Jurkat, Clone E6-1 (cell line): ENCODE measurements at regions not wholly inside any gene's neighbourhood (a gene's known extent, or its start where the extent isn't known, plus 50 kb on each side); places are given as distances from the start of the nearest gene placed in this dataset.
"Not testable (repeated sequence)": the region's sequence is repeated elsewhere in the genome, so short reads cannot be mapped to it uniquely, and the experiment has no call there.

Experiments
- DNase-seq: peaks from one replicate; pipeline ENCODE4 v3.0.0-alpha.2; 2011; ENCODE audit warnings: low read depth, low spot score
- H3K4me3 ChIP-seq: 2 replicates; pipeline ENCODE4 v1.5.1; 2011; ENCODE audit warnings: mild to moderate bottlenecking, low read length, control low read depth, moderate library complexity

GRCh38 chr11:92554688-92555087, 330.1 kb downstream of the FAT3 start:
- H3K4me3 ChIP-seq, result no peak overlapping the region
- no peak for DNase-seq

- no peak for DNase-seq
- H3K4me3 ChIP-seq, result no peak overlapping the region
Observed at GRCh38 chr11:92556431-92556830, 331.8 kb downstream of the FAT3 start.

- no peak for DNase-seq
- no peak overlapping the region for H3K4me3 ChIP-seq
Observed at GRCh38 chr11:92557879-92558278, 333.3 kb downstream of the FAT3 start.

GRCh38 chr11:92558323-92558722, 333.7 kb downstream of the FAT3 start:
- no peak for DNase-seq
- no peak overlapping the region for H3K4me3 ChIP-seq

- DNase-seq, result no peak
- no peak overlapping the region for H3K4me3 ChIP-seq
Observed at GRCh38 chr11:92569726-92570125, 345.1 kb downstream of the FAT3 start.

GRCh38 chr11:92572559-92572958, 347.9 kb downstream of the FAT3 start:
- no peak overlapping the region for H3K4me3 ChIP-seq
- DNase-seq, result no peak

- DNase-seq, result no peak
- H3K4me3 ChIP-seq, result no peak overlapping the region
Observed at GRCh38 chr11:92576315-92576714, 351.7 kb downstream of the FAT3 start.

GRCh38 chr11:92580908-92581307, 356.3 kb downstream of the FAT3 start:
- DNase-seq, result no peak
- no peak overlapping the region for H3K4me3 ChIP-seq

- H3K4me3 ChIP-seq, result no peak overlapping the region
- no peak for DNase-seq
Observed at GRCh38 chr11:92588393-92588792, 363.8 kb downstream of the FAT3 start.

- DNase-seq, result no peak
- H3K4me3 ChIP-seq, result no peak overlapping the region
Observed at GRCh38 chr11:92589512-92589911, 364.9 kb downstream of the FAT3 start.

GRCh38 chr11:92591521-92591920, 366.9 kb downstream of the FAT3 start:
- DNase-seq, result no peak
- no peak overlapping the region for H3K4me3 ChIP-seq

GRCh38 chr11:92594251-92594650, 369.6 kb downstream of the FAT3 start:
- H3K4me3 ChIP-seq, result no peak overlapping the region
- DNase-seq, result no peak

- no peak for DNase-seq
- no peak overlapping the region for H3K4me3 ChIP-seq
Observed at GRCh38 chr11:92595052-92595451, 370.4 kb downstream of the FAT3 start.

GRCh38 chr11:92596596-92597317, 372.1 kb downstream of the FAT3 start:
- DNase-seq, result no peak
- H3K4me3 ChIP-seq, result no peak overlapping the region

GRCh38 chr11:92601048-92601447, 368.4 kb upstream of the MTNR1B start:
- DNase-seq, result no peak
- no peak overlapping the region for H3K4me3 ChIP-seq

- DNase-seq, result no peak
- H3K4me3 ChIP-seq, result no peak overlapping the region
Observed at GRCh38 chr11:92605667-92606066, 363.8 kb upstream of the MTNR1B start.

- DNase-seq, result no peak
- no peak overlapping the region for H3K4me3 ChIP-seq
Observed at GRCh38 chr11:92607969-92608722, 361.3 kb upstream of the MTNR1B start.

GRCh38 chr11:92611157-92611556, 358.3 kb upstream of the MTNR1B start:
- no peak overlapping the region for H3K4me3 ChIP-seq
- no peak for DNase-seq

GRCh38 chr11:92618020-92618419, 351.4 kb upstream of the MTNR1B start:
- not testable (repeated sequence) for DNase-seq, H3K4me3 ChIP-seq

- DNase-seq, result no peak
- no peak overlapping the region for H3K4me3 ChIP-seq
Observed at GRCh38 chr11:92623055-92623454, 346.4 kb upstream of the MTNR1B start.

GRCh38 chr11:92625894-92626293, 343.6 kb upstream of the MTNR1B start:
- DNase-seq, result no peak
- H3K4me3 ChIP-seq, result no peak overlapping the region
